Spleen (tissue), 11 donors: ENCODE measurements at regions not wholly inside any gene's neighbourhood (a gene's known extent, or its start where the extent isn't known, plus 50 kb on each side); places are given as distances from the start of the nearest gene placed in this dataset.

Source experiments
- DNase-seq: peaks from one replicate; pipeline ENCODE4 v3.0.0-alpha.2; 2020
- H3K27ac ChIP-seq, 8 donors: fragments of 200-600 bp; sonication (generic) in 7 of 8; 1 replicate in 4 of 8; 2 replicates in 4 of 8; pipeline versions ENCODE4 v1.5.0 to v1.8.0; 2016 to 2021; ENCODE audit warnings: inconsistent platforms in 4 of 8, mild to moderate bottlenecking in 4 of 8, moderate library complexity in 1 of 8
- H3K27me3 ChIP-seq, 7 donors: fragments of 200-600 bp; sonication (generic) in 6 of 7; replicated peaks in 1 of 7; 1 replicate in 4 of 7; 2 replicates in 3 of 7; pipeline versions ENCODE4 v1.5.0 to v1.8.0; 2016 to 2021; ENCODE audit warnings: inconsistent platforms in 3 of 7, mild to moderate bottlenecking in 1 of 7
- H3K36me3 ChIP-seq, 6 donors: fragments of 200-600 bp; sonication (generic) in 5 of 6; 1 replicate in 4 of 6; 2 replicates in 2 of 6; pipeline versions ENCODE4 v1.5.0 to v1.8.0; 2016 to 2021; ENCODE audit warnings: inconsistent platforms in 2 of 6
- H3K4me1 ChIP-seq, 6 donors: fragments of 200-600 bp; sonication (generic) in 5 of 6; 1 replicate in 3 of 6; 2 replicates in 3 of 6; pipeline versions ENCODE4 v1.5.0 to v1.8.0; 2016 to 2021; ENCODE audit warnings: inconsistent platforms in 3 of 6
- H3K4me3 ChIP-seq, 8 donors: fragments of 200-600 bp; sonication (generic) in 7 of 8; 1 replicate in 4 of 8; 2 replicates in 4 of 8; pipeline versions ENCODE4 v1.5.0 to v1.8.0; 2016 to 2021; ENCODE audit warnings: inconsistent platforms in 4 of 8, mild to moderate bottlenecking in 4 of 8, moderate library complexity in 2 of 8
- H3K9me3 ChIP-seq, 8 donors: fragments of 200-600 bp; sonication (generic) in 7 of 8; 1 replicate in 4 of 8; 2 replicates in 4 of 8; pipeline versions ENCODE4 v1.5.0 to v1.8.0; 2016 to 2021; ENCODE audit warnings: inconsistent platforms in 4 of 8
- POLR2A ChIP-seq, 3 donors: fragments of 450-650 bp; IDR thresholded peaks; one replicate each; pipeline ENCODE4 v1.5.1; 2017; ENCODE audit warnings: antibody characterized with exemption in 3 of 3, mild to moderate bottlenecking in 1 of 3
- POLR2AphosphoS5 ChIP-seq, 3 donors: sonication (generic); formaldehyde crosslinking; IDR thresholded peaks; one replicate each; pipeline ENCODE4 v1.5.1; 2017; ENCODE audit warnings: antibody characterized with exemption in 3 of 3
- WGBS, 5 donors: extraction: QIAGEN DNeasy Blood & Tissue Kit in 3 of 5; methylation state at CpG; one replicate each; pipeline versions ENCODE4 v1.1.5 to v1.1.7; 2013 to 2018; 5-methylcytosine and 5-hydroxymethylcytosine counted together
- intact Hi-C: fragments of 100-400 bp; cut with DNase I; formaldehyde crosslinking; loops from one replicate; pipeline ENCODE4 v1.15.0; 2023; ENCODE audit warnings: low total_unique reads
- TF ChIP-seq, protein P1 (sequence below), 11 experiments: fragments of 200-600 bp in 7 of 11; fragments of 450-650 bp in 4 of 11; sonication (generic) in 4 of 11; IDR thresholded peaks in 8 of 11; conservative IDR thresholded peaks in 3 of 11; 1 replicate in 7 of 11; 2 replicates in 4 of 11; pipeline versions ENCODE4 v1.4.0 to v1.8.0; 2016 to 2021; ENCODE audit warnings: antibody characterized with exemption in 11 of 11, inconsistent platforms in 4 of 11, mild to moderate bottlenecking in 1 of 11
- donor health status: healthy with polysubstance abuse.
- donor health status: DM: no; HTN: no; CAD: no; lungs with moderate emphysema.
- donor health status: DM: no; HTN: no; CAD: no.
- donor health status: Bipolar disorder and iron deficiency.
- donor health status: healthy.
- donor health status: DM: no; HTN: no; CAD: no.
- donor health status: DM: yes; HTN: yes; CAD: no.

- H3K4me3 ChIP-seq, result no peak overlapping the region
- H3K4me1 ChIP-seq, result peaks cover 0 to 9% (median 0%) of the 10 kb centered on the region in 6 donors
- intact Hi-C loops, result no loop called here
- TF ChIP-seq, protein P1, sequence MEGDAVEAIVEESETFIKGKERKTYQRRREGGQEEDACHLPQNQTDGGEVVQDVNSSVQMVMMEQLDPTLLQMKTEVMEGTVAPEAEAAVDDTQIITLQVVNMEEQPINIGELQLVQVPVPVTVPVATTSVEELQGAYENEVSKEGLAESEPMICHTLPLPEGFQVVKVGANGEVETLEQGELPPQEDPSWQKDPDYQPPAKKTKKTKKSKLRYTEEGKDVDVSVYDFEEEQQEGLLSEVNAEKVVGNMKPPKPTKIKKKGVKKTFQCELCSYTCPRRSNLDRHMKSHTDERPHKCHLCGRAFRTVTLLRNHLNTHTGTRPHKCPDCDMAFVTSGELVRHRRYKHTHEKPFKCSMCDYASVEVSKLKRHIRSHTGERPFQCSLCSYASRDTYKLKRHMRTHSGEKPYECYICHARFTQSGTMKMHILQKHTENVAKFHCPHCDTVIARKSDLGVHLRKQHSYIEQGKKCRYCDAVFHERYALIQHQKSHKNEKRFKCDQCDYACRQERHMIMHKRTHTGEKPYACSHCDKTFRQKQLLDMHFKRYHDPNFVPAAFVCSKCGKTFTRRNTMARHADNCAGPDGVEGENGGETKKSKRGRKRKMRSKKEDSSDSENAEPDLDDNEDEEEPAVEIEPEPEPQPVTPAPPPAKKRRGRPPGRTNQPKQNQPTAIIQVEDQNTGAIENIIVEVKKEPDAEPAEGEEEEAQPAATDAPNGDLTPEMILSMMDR (IDR thresholded peaks at IDR 0.05 in 8 of 11, conservative IDR thresholded peaks at IDR 0.05 in 3 of 11), result no peak
- H3K27ac ChIP-seq, result no peak overlapping the region
- H3K9me3 ChIP-seq, result no peaks in the 10 kb centered on the region
- H3K36me3 ChIP-seq, result no peaks in the 10 kb centered on the region
- no peak for DNase-seq
- 69 to 76% (median 74%) methylated on average over 18 to 19 of the region's 19 CpGs for WGBS, 5 donors
- peaks cover 0 to 75% (median 9%) of the 10 kb centered on the region in 7 donors for H3K27me3 ChIP-seq
Measured at GRCh38 chr9:135267191-135267809, 179.8 kb downstream of the OLFM1 start.

- intact Hi-C loops, result no loop called here
- Histone ChIP-seq H3K27ac (no peak overlapping the region), H3K9me3 (no peaks in the 10 kb centered on the region), H3K4me1 (peaks cover 0 to 13% (median 0%) of the 10 kb centered on the region in 6 donors), H3K36me3 (no peaks in the 10 kb centered on the region), H3K4me3 (no peak overlapping the region), H3K27me3 (peaks cover 0 to 75% (median 15%) of the 10 kb centered on the region in 7 donors)
- no peak for TF ChIP-seq POLR2A (IDR thresholded peaks at IDR 0.05)
- no peak for DNase-seq
- 71 to 85% (median 77%) methylated on average over 11 to 12 of the region's 12 CpGs for whole genome bisulfite sequencing, 5 donors
Measured at GRCh38 chr9:135268031-135268430, 180.6 kb downstream of the OLFM1 start.

DNA sequence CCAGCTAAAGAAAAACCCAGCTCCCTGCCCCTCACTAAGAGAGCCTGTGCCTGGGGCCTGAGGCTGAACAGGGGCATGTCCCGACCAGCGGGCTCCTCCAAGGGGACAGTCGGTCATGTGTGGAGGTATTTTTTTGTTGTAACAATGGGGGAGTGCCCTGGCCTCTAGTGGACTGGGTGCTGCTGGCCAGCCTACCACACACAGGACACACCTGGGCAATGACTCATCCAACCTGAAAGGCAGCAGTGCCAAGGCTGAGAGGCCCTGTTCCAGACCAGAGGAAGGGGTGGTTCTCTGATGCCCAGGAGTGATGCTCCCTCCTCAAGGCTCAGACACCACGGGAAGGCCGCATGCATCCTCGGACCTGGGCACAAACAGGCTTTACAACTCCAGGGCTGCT lies 181.5 kb downstream of the OLFM1 start:
- H3K27ac ChIP-seq, result no peak overlapping the region
- H3K4me1 ChIP-seq, result peaks cover 0 to 13% (median 0%) of the 10 kb centered on the region in 6 donors
- TF ChIP-seq, protein P1 (IDR thresholded peaks at IDR 0.05 in 8 of 11, conservative IDR thresholded peaks at IDR 0.05 in 3 of 11), result no peak
- TF ChIP-seq POLR2A (IDR thresholded peaks at IDR 0.05) (no peak), POLR2AphosphoS5 (IDR thresholded peaks at IDR 0.05) (no peak)
- 80 to 88% (median 87%) methylated on average over 3 to 6 of the region's 6 CpGs for WGBS, 5 donors
- H3K27me3 ChIP-seq, result peaks cover 0 to 79% (median 15%) of the 10 kb centered on the region in 7 donors
- DNase-seq, result no peak
- no peaks in the 10 kb centered on the region for H3K36me3 ChIP-seq
- no peak overlapping the region for H3K4me3 ChIP-seq
- H3K9me3 ChIP-seq, result no peaks in the 10 kb centered on the region
- intact Hi-C loops, result no loop called here

DNA sequence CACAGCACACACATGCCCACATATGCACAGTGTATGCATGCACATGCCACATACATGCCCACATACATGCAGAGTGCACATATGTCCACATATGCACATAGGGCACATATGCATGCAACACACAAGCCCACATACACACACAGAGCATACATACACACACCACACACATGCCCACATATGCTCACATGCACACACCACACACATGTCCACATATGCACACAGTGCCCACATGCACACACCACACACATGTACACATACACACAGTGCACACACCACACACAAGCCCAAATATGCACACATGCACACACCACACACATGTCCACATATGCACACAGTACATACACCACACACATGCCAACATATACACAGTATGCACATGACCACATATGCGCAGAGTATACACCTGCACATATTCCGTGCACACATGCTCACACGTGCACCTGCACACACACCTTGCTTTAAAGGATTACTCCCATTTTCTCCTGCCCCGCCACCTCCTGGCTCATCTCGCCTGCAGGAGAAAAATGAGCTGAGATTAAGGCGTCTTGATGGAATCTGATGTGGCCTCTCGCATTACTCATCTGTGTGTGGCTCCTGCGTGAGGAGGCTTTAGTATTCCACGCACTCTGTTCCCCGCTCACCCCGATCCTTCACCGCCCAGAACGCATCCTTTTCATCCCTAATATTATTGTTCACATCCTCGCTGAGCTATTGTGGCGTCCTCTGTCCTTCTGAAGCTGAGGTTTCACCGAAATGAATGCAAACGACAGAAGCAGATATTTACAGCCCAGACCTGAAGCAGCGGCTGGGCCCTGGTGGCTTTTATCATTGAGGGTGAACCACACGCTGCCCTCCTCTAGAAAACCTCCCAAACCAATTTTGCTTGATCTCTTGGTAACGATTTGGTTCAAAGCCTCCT lies 182.7 kb downstream of the OLFM1 start:
- 83 to 91% (median 86%) methylated on average over 20 of the region's 20 CpGs for WGBS, 5 donors
- H3K27ac ChIP-seq, result no peak overlapping the region
- no peak for TF ChIP-seq POLR2A (IDR thresholded peaks at IDR 0.05)
- TF ChIP-seq POLR2AphosphoS5 (IDR thresholded peaks at IDR 0.05), result no peak
- TF ChIP-seq, protein P1 (IDR thresholded peaks at IDR 0.05 in 8 of 11, conservative IDR thresholded peaks at IDR 0.05 in 3 of 11), result no peak
- H3K36me3 ChIP-seq, result no peaks in the 10 kb centered on the region
- H3K9me3 ChIP-seq, result no peaks in the 10 kb centered on the region
- intact Hi-C loops, result no loop called here
- peaks cover 0 to 77% (median 15%) of the 10 kb centered on the region in 7 donors for H3K27me3 ChIP-seq
- no peak overlapping the region for H3K4me3 ChIP-seq
- no peak for DNase-seq
- peaks cover 0 to 13% (median 0%) of the 10 kb centered on the region in 6 donors for H3K4me1 ChIP-seq
